Astrocyte (in vitro differentiated cells and primary cell): ENCODE measurements at regions not wholly inside any gene's neighbourhood (a gene's known extent, or its start where the extent isn't known, plus 50 kb on each side); places are given as distances from the start of the nearest gene placed in this dataset.

Source experiments
- DNase-seq: peaks from one replicate; pipeline ENCODE4 v3.0.0-alpha.2; 2010; ENCODE audit warnings: low read depth
- FAIRE-seq: peaks from 2 replicates; lab custom pipeline; 2011; peaks lifted over from hg19 to GRCh38; lab: Jason Lieb, UNC
- H2AFZ ChIP-seq: 2 replicates; pipeline ENCODE4 v1.6.0; 2012; ENCODE audit warnings: low read depth, low read length, inconsistent platforms
- H3K27ac ChIP-seq: 2 replicates; pipeline ENCODE4 v1.5.1; 2011; ENCODE audit warnings: low read depth, low read length, inconsistent platforms
- H3K27me3 ChIP-seq: 2 replicates; pipeline ENCODE4 v1.6.0; 2011; ENCODE audit warnings: low read length, inconsistent platforms; ENCODE audit not compliant: insufficient read depth
- H3K36me3 ChIP-seq: 2 replicates; pipeline ENCODE4 v1.5.1; 2011; ENCODE audit warnings: low read length, inconsistent platforms; ENCODE audit not compliant: insufficient read depth
- H3K4me1 ChIP-seq: 2 replicates; pipeline ENCODE4 v1.5.1; 2011; ENCODE audit warnings: low read length, inconsistent platforms; ENCODE audit not compliant: insufficient read depth
- H3K4me2 ChIP-seq: 2 replicates; pipeline ENCODE4 v1.6.0; 2012; ENCODE audit warnings: low read length, inconsistent platforms
- H3K4me3 ChIP-seq: 2 replicates; pipeline ENCODE4 v1.5.1; 2011; ENCODE audit warnings: low read depth, mild to moderate bottlenecking, low read length, inconsistent platforms; ENCODE audit not compliant: insufficient read depth
- H3K79me2 ChIP-seq: 2 replicates; pipeline ENCODE4 v1.6.0; 2012; ENCODE audit warnings: mild to moderate bottlenecking, low read length, inconsistent platforms; ENCODE audit not compliant: insufficient read depth
- H3K9ac ChIP-seq: 2 replicates; pipeline ENCODE4 v1.6.0; 2012; ENCODE audit warnings: mild to moderate bottlenecking, low read length, inconsistent platforms
- H3K9me3 ChIP-seq: 2 replicates; pipeline ENCODE4 v1.5.1; 2012; ENCODE audit warnings: low read depth, mild to moderate bottlenecking, low read length, inconsistent platforms; ENCODE audit not compliant: insufficient read depth
- H4K20me1 ChIP-seq: 2 replicates; pipeline ENCODE4 v1.6.0; 2012; ENCODE audit warnings: low read length, inconsistent platforms; ENCODE audit not compliant: insufficient read depth
- H3K27ac Mint-ChIP-seq: one replicate; pipeline ENCODE4 v1.8.0; 2021; ENCODE audit warnings: mild to moderate bottlenecking, mixed read lengths; ENCODE audit not compliant: unreplicated experiment
- H3K27me3 Mint-ChIP-seq: one replicate; pipeline ENCODE4 v1.8.0; 2021; ENCODE audit warnings: low read depth, mixed read lengths; ENCODE audit not compliant: unreplicated experiment
- H3K36me3 Mint-ChIP-seq: one replicate; pipeline ENCODE4 v1.8.0; 2021; ENCODE audit warnings: low read depth, mixed read lengths; ENCODE audit not compliant: unreplicated experiment
- H3K4me1 Mint-ChIP-seq: one replicate; pipeline ENCODE4 v1.8.0; 2021; ENCODE audit warnings: low read depth, mixed read lengths; ENCODE audit not compliant: unreplicated experiment
- H3K4me3 Mint-ChIP-seq: one replicate; pipeline ENCODE4 v1.8.0; 2021; ENCODE audit warnings: mild to moderate bottlenecking, moderate library complexity, mixed read lengths; ENCODE audit not compliant: unreplicated experiment
- H3K9me3 Mint-ChIP-seq: one replicate; pipeline ENCODE4 v1.8.0; 2021; ENCODE audit warnings: mild to moderate bottlenecking, mixed read lengths; ENCODE audit not compliant: unreplicated experiment
- CTCF ChIP-seq: IDR thresholded peaks from 2 replicates; pipeline ENCODE4 v1.5.1; 2011; ENCODE audit warnings: low read depth, mild to moderate bottlenecking, inconsistent platforms, low read length, moderate library complexity; ENCODE audit not compliant: insufficient read depth
- EZH2 ChIP-seq: IDR thresholded peaks from 2 replicates; pipeline ENCODE4 v1.6.1; 2012; ENCODE audit warnings: mild to moderate bottlenecking, low read length, inconsistent platforms; ENCODE audit not compliant: insufficient read depth

- H3K27ac ChIP-seq = no peak overlapping the region
- FAIRE-seq (no peak), DNase-seq (peak; percentile 5)
- H3K4me1 ChIP-seq = no peaks in the 10 kb centered on the region
- Mint-ChIP-seq H3K9me3 (no peaks in the 10 kb centered on the region), H3K36me3 (no peaks in the 10 kb centered on the region), H3K27ac (peak overlapping the region; percentile 43), H3K4me1 (peaks cover 20% of the 10 kb centered on the region), H3K27me3 (peaks cover 27% of the 10 kb centered on the region), H3K4me3 (no peak overlapping the region)
- no peaks in the 10 kb centered on the region for H3K36me3 ChIP-seq
- peaks cover 3% of the 10 kb centered on the region for H3K27me3 ChIP-seq
- H3K4me2 ChIP-seq = no peak overlapping the region
- H3K9ac ChIP-seq = no peak overlapping the region
- TF ChIP-seq CTCF = no peak
- no peak for TF ChIP-seq EZH2
- no peak overlapping the region for H3K4me3 ChIP-seq
- no peaks in the 10 kb centered on the region for H4K20me1 ChIP-seq
- H3K79me2 ChIP-seq = no peaks in the 10 kb centered on the region
- H3K9me3 ChIP-seq = no peaks in the 10 kb centered on the region
- H2AFZ ChIP-seq = no peak overlapping the region
Observed at GRCh38 chr13:26914624-26915023, 154.0 kb upstream of the GPR12 start.

- Mint-ChIP-seq H3K4me3 (no peak overlapping the region), H3K27me3 (peaks cover 29% of the 10 kb centered on the region), H3K9me3 (no peaks in the 10 kb centered on the region), H3K27ac (peak overlapping the region; percentile 53), H3K4me1 (peaks cover 17% of the 10 kb centered on the region), H3K36me3 (no peaks in the 10 kb centered on the region)
- no peak for FAIRE-seq
- TF ChIP-seq CTCF = no peak
- TF ChIP-seq EZH2 = no peak
- H3K4me2 ChIP-seq = no peak overlapping the region
- no peak overlapping the region for H3K9ac ChIP-seq
- DNase-seq = no peak
- peaks cover 3% of the 10 kb centered on the region for H3K27me3 ChIP-seq
- H3K4me3 ChIP-seq = no peak overlapping the region
- H2AFZ ChIP-seq = no peak overlapping the region
- H3K36me3 ChIP-seq = no peaks in the 10 kb centered on the region
- H3K9me3 ChIP-seq = no peaks in the 10 kb centered on the region
- no peaks in the 10 kb centered on the region for H4K20me1 ChIP-seq
- H3K27ac ChIP-seq = no peak overlapping the region
- H3K4me1 ChIP-seq = no peaks in the 10 kb centered on the region
- H3K79me2 ChIP-seq = no peaks in the 10 kb centered on the region
Observed at GRCh38 chr13:26914148-26914547, 153.6 kb upstream of the GPR12 start.

- no peak overlapping the region for H3K27ac Mint-ChIP-seq
- H3K27ac ChIP-seq = no peak overlapping the region
- H3K9me3 ChIP-seq = no peaks in the 10 kb centered on the region
- H3K4me1 ChIP-seq = no peaks in the 10 kb centered on the region
- no peaks in the 10 kb centered on the region for H4K20me1 ChIP-seq
- no peaks in the 10 kb centered on the region for H3K79me2 ChIP-seq
- no peak overlapping the region for H2AFZ ChIP-seq
- no peak overlapping the region for H3K4me2 ChIP-seq
- TF ChIP-seq EZH2 (no peak), CTCF (no peak)
- FAIRE-seq (no peak), DNase-seq (no peak)
- no peaks in the 10 kb centered on the region for H3K36me3 Mint-ChIP-seq
- no peak overlapping the region for H3K4me3 Mint-ChIP-seq
- peaks cover 16% of the 10 kb centered on the region for H3K4me1 Mint-ChIP-seq
- no peak overlapping the region for H3K9ac ChIP-seq
- H3K36me3 ChIP-seq = no peaks in the 10 kb centered on the region
- no peak overlapping the region for H3K4me3 ChIP-seq
- peaks cover 38% of the 10 kb centered on the region for H3K27me3 Mint-ChIP-seq
- peaks cover 9% of the 10 kb centered on the region for H3K27me3 ChIP-seq
- no peaks in the 10 kb centered on the region for H3K9me3 Mint-ChIP-seq
Observed at GRCh38 chr13:26910754-26911465, 150.3 kb upstream of the GPR12 start.
